GM04503 (cell line): ENCODE measurements at regions not wholly inside any gene's neighbourhood (a gene's known extent, or its start where the extent isn't known, plus 50 kb on each side); places are given as distances from the start of the nearest gene placed in this dataset.

Source experiments
- DNase-seq: peaks from one replicate; pipeline ENCODE4 v3.0.0-alpha.2; 2012; ENCODE audit warnings: low read depth

- DNase-seq = no peak
These were observed 1182.8 kb downstream of the FLRT2 start for GRCh38 chr14:86712727-86713126.

DNA sequence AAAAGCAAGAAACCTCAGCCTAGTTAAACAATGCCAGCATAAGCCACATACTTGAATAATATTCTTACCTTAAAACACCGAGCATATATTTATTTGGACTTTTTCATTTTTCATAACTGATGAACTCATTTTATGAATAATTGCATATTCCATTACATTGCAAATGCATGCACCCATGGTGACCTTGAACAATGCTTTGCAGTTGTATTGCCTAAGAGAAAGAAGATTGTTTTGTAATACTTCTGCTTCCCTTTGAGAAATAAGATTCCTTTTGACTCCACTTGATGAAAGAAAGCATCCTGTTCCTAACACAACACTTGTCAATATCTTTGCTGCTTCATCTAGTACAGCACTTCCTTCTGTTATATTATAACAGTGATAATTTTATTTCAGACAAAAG lies 1182.2 kb downstream of the FLRT2 start:
- peak; percentile 5 for DNase-seq

DNA sequence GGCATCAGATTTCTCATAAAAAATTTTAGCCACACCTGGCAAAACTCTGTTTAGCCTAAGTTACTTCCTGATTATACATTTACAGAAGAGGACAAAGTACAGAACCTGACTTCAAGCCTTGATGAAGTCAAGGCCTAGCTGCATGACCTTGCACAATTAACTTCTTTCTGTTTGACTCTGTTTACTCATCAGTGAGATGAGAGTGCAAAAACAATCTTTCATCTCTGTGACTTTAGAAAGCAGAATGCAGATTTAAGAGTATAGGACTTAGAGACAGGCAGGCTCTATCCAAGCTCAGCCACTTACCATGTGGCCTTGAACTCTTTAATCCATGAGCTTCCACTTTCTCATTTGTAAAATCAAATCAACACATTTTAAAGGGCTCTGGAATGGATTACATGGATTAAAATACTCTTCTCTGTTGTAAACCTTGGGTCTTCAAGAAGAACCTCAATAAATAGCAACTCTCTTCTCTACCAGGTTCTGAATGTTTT lies 1178.9 kb downstream of the FLRT2 start:
- DNase-seq = no peak

DNA sequence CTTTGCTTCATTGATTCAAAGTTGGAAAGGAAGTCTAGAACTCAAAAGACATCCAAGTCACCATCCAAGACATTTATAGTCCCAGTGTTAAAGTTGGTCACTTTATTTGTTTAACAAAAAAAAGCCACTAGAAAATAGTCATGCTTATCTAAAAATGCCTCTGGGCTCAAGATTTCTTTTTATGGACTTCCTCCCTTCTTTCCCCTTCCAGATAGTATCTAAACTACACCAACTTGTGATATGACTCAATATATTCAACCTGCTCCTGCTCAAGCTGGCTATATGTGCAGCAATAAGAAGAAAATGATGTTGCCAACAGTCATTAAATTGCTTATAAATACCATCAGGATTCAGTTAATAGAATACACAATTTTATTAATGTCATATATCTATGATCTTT lies 1177.1 kb downstream of the FLRT2 start:
- no peak for DNase-seq

DNA sequence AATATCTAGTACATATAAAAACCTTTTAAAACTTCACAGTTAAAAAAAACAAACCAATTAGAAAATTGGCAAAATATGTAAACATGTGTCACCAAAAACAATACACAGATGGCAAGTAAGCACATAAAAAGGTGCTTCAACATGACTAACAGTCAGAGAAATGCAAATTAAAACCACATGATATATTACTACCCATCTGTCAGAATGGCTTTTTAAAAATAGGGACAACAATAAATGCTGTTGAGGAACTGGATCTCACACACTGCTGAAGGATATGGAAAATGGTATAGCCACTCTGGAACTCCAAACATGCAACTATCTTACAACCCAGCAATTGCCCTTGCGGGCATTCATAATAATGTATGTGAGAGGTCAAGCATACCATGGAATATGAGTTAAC lies 1153.6 kb downstream of the FLRT2 start:
- no peak for DNase-seq

- DNase-seq = no peak
These were observed 1145.1 kb downstream of the FLRT2 start for GRCh38 chr14:86675059-86675458.

GRCh38 chr14:86673523-86673969 lies 1143.6 kb downstream of the FLRT2 start:
- DNase-seq = no peak

DNA sequence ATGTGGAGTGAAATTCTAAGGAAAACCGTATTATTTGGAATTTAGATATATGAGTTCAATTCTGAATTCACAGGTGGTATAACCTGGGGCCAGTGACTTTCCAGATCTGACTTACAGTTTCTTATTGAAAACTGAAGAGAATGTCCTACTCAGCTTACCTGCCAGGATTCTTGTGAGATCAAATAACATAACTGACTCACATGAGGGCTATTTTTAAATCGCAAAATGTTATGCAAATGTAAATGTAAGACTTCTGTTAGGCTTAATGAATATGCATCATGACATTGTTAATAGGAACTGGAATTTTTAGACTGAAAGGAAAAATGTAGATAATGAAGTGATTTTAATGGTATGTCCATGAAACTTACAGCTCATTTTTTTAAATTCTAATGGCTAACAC lies 1142.1 kb downstream of the FLRT2 start:
- DNase-seq = no peak

DNA sequence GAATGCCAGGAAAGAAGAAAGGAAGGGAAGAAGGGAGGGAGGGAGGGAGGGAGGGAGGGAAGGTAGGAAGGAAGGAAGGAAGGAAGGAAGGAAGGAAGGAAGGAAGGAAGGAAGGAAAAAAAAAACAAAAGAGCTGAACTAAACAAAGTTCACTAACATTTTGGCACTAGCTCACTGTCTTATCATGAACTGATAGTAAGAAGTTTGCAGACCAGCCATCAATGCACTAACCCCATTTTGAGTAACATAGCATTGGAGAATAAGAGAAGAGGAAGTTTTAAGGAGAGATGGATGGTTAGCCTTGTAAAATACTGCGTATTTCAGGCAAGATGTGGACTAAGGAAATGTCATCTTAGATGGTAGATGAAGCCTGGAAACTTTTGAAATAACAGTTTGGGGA lies 1136.0 kb downstream of the FLRT2 start:
- no peak for DNase-seq

GRCh38 chr14:86662334-86662733 lies 1132.4 kb downstream of the FLRT2 start:
- no peak for DNase-seq

DNA sequence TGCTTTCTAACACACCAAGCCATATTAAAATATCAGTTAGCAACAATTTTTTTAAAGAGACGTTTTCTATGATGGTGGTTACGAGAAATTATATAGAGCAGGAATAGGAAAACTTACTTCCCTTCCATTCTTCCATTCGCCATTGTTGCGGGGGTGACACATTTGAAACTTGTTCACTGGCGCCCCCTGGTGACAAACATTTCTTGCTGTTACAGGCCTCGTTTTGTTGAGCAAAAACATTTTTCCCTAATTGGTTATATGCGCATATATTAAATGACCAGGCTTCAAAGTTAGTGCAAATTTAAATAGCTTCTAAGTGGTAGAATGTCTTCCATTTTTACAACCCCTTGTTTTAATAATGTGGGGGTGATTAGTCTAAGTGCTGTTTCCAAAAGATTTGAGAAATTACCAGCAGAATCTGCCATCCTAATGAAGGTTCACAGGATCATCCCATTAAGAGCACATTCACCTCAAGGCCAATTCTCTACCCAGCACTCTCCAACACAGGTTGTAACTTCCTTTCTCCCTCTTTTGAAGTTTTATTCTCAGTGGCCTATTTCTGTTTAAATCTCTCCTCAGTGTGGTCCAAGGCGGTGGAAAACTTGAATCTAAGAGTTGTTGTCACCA lies 1124.7 kb downstream of the FLRT2 start:
- DNase-seq = no peak

- no peak for DNase-seq
These were observed 1122.6 kb downstream of the FLRT2 start for GRCh38 chr14:86652526-86652925.

DNA sequence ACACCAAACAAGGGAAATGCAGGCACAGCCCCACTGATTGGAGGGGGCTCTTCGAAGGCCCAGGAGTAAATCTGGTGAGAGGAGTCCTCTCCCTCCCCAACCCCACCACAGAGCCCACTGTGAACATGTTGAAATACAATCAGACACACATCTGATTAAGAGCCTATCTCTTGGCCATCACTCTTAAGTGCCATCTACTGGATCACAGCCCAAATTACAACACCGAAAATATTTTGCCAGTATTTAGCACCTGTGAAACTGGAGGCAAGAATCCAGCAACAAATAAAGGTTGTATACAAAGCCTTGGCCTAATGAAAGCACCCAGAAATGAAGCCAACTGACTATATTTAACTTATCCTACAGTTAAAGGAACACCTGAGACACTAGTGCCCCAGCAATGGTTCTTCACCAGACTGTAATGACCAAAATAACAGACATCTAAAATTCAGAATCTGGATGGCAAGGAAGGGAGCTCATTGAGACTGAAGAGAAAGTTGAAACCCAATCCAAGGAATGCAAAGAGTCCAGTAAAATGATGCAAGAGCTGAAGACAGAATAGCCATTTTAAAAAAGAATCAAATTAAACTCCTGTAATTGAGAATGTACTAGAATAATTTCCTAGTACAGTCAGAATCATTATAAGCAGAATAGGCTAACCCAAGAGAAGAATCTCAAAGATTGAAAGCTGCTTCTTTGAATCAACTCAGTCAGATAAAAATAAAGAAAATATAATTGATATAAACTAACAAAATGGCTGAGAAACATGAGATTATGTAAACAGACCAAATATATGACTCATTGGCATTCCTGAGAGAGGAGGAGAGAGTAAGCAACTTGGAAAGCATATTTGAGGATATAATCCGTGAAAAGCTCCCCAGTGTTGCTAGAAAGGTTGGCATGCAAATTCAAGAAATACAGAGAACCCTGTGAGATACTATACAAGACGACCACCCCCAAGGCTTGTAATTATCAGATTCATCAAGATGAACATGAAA lies 1117.0 kb downstream of the FLRT2 start:
- DNase-seq = no peak

GRCh38 chr14:86646125-86646524 lies 1116.2 kb downstream of the FLRT2 start:
- DNase-seq = no peak

GRCh38 chr14:86641310-86641709 lies 1111.4 kb downstream of the FLRT2 start:
- no peak for DNase-seq

DNA sequence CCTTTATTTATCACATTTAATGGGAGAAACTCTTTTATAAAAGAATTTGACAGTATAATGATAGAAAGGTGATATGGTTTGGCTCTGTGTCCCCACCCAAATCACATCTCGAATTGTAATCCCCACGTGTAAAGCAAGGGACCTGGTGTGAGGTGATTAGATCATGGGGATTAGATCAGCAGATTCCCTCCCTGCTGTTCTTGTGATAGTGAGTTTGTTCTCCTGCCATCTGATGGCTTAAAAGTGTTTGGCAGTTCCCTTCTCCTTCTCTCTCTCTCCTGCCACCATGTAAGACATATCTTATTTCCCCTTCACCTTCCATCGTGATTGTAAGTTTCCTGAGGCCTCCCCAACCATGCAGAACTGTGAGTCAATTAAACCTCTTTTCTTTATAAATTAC lies 1110.3 kb downstream of the FLRT2 start:
- DNase-seq = no peak

DNA sequence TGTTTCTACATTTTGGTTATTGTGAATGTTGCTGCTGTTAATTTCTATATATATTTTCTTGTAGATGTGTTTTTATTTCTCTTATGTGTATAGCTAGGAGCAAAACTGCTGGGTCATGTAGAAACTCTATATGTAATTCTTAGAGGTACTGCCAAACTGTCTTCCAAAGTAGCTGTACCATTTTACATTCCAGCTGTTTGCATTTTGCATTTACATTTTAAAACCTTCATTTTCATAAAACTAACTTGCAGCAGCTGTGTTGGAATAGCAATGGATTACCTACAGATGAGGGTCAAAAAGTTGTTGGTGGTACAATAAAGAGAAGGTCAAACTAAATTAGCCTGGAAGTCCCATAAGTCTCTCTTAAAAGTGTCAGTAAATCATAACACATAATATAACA lies 1109.7 kb downstream of the FLRT2 start:
- DNase-seq = no peak

DNA sequence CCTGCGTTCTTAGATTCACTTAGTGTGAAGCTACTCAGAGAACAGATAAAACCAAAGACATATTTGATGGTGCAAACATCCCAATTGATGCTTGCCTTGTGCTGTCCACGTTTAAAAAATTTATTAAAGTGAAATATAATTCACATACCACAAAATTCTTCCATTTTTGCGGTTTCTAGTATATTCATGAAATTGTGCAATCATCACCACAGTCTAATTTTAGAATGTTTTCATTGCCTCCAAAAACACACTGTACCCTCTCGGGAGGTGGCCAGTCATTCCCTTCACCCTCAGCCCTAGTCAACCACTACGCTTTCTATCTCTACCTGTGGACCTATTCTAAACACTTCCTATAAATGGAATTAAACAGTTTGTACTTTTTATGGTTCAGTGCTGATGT lies 1109.2 kb downstream of the FLRT2 start:
- no peak for DNase-seq

- no peak for DNase-seq
These were observed 1097.1 kb downstream of the FLRT2 start for GRCh38 chr14:86627080-86627479.

DNA sequence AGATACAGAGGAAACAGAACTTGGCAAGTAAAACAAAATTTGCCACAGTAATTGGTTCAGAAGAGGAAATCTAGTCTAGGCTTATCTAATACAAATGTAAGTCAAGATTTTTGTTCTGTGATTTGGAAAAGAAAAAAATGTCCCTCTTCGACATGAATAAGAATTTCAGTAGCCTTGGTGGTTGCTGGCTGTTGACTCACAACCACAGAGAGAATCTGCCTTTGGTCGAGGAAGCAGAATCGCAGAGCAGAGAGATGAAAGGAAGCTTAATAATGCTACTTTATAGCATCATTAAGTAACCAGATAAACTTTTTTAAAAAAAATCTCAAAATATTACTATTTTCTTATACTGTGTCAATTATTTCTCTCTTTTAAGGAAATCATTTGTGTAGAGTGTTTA lies 1096.6 kb downstream of the FLRT2 start:
- no peak for DNase-seq

DNA sequence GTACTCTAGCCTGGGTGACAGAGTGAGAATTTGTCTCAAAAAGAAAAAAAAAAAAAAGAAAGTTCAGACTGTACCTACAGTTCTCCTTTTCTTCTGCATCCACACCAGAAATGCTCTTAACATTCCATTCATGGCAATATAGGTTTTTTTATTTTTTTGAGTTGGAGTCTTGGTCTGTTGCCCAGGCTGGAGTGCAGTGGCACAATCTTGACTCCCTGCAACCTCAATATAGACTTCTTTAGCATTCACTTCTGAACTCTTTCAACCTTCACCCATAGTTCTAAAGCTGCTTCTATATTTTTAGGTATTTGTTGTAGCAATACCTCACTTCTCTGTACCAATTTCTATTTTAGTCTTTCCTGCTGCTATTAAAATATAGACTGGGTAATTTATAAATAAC lies 1095.7 kb downstream of the FLRT2 start:
- no peak for DNase-seq

- DNase-seq = no peak
These were observed 1089.8 kb downstream of the FLRT2 start for GRCh38 chr14:86619726-86620125.

DNA sequence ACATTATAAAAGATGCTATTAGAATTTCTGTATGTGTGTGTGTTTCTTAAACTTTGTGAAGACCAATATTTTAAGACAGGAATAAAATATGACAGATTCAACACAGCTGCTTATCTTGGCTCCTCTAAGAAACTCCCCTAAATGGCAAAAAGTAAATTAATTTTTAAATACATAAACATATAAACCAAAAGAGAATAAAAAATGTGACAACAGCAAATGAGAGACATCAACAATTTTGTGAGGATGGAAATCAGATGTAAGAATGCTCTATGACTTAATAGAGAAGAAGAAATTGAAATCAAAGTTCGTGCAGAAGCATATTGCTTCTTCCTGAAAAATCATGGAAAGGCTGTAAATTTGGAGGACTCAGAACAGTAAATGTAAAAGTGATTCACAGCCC lies 1083.8 kb downstream of the FLRT2 start:
- no peak for DNase-seq
